Neural crest cell (in vitro differentiated cells): ENCODE measurements at regions not wholly inside any gene's neighbourhood (a gene's known extent, or its start where the extent isn't known, plus 50 kb on each side); places are given as distances from the start of the nearest gene placed in this dataset.

Experiments used
- DNase-seq: peaks from one replicate; pipeline ENCODE4 v3.0.0; 2021; ENCODE audit warnings: low read depth, mixed read lengths, low spot score
- H3K27ac Mint-ChIP-seq: one replicate; pipeline ENCODE4 v1.8.0; 2021; ENCODE audit warnings: mild to moderate bottlenecking, mixed read lengths; ENCODE audit not compliant: unreplicated experiment
- H3K27me3 Mint-ChIP-seq: 2 replicates; pipeline ENCODE4 v1.8.0; 2021; ENCODE audit warnings: low read depth, mild to moderate bottlenecking, mixed read lengths
- H3K36me3 Mint-ChIP-seq: 2 replicates; pipeline ENCODE4 v1.8.0; 2021; ENCODE audit warnings: low read depth, mild to moderate bottlenecking, mixed read lengths
- H3K4me1 Mint-ChIP-seq: 2 replicates; pipeline ENCODE4 v1.8.0; 2021; ENCODE audit warnings: mixed read lengths
- H3K4me3 Mint-ChIP-seq: one replicate; pipeline ENCODE4 v1.8.0; 2021; ENCODE audit warnings: mild to moderate bottlenecking, mixed read lengths
- H3K9me3 Mint-ChIP-seq: 2 replicates; pipeline ENCODE4 v1.8.0; 2021; ENCODE audit warnings: mixed read lengths
- CTCF ChIP-seq: fragments of 200-600 bp; sonication (generic); conservative IDR thresholded peaks from 2 replicates; pipeline ENCODE4 v1.5.0; 2021; ENCODE audit warnings: antibody characterized with exemption, mild to moderate bottlenecking

- Mint-ChIP-seq H3K27me3 (peaks cover 7% of the 10 kb centered on the region), H3K27ac (no peak overlapping the region), H3K4me1 (peaks cover 5% of the 10 kb centered on the region), H3K36me3 (no peaks in the 10 kb centered on the region), H3K4me3 (no peak overlapping the region), H3K9me3 (no peaks in the 10 kb centered on the region)
- no peak for TF ChIP-seq CTCF
- DNase-seq, result no peak
Measured at GRCh38 chr2:8587920-8588830, 93.7 kb upstream of the ID2 start.

GRCh38 chr2:8588831-8589191 is 93.0 kb upstream of the ID2 start:
- TF ChIP-seq CTCF, result no peak
- no peak overlapping the region for H3K4me3 Mint-ChIP-seq
- H3K9me3 Mint-ChIP-seq, result no peaks in the 10 kb centered on the region
- H3K4me1 Mint-ChIP-seq, result peaks cover 4% of the 10 kb centered on the region
- no peak for DNase-seq
- H3K27ac Mint-ChIP-seq, result no peak overlapping the region
- H3K36me3 Mint-ChIP-seq, result no peaks in the 10 kb centered on the region
- peaks cover 6% of the 10 kb centered on the region for H3K27me3 Mint-ChIP-seq

- H3K4me3 Mint-ChIP-seq, result no peak overlapping the region
- H3K4me1 Mint-ChIP-seq, result no peaks in the 10 kb centered on the region
- H3K27me3 Mint-ChIP-seq, result peaks cover 2% of the 10 kb centered on the region
- no peak for DNase-seq
- H3K36me3 Mint-ChIP-seq, result no peaks in the 10 kb centered on the region
- H3K27ac Mint-ChIP-seq, result no peak overlapping the region
- no peaks in the 10 kb centered on the region for H3K9me3 Mint-ChIP-seq
- no peak for TF ChIP-seq CTCF
Measured at GRCh38 chr2:8589721-8590120, 92.1 kb upstream of the ID2 start.

GRCh38 chr2:8590938-8591337 is 90.9 kb upstream of the ID2 start:
- Mint-ChIP-seq H3K36me3 (no peaks in the 10 kb centered on the region), H3K27me3 (peaks cover 2% of the 10 kb centered on the region), H3K4me3 (no peak overlapping the region), H3K9me3 (no peaks in the 10 kb centered on the region), H3K27ac (no peak overlapping the region), H3K4me1 (no peaks in the 10 kb centered on the region)
- DNase-seq, result no peak
- TF ChIP-seq CTCF, result no peak

GRCh38 chr2:8592736-8593135 is 89.1 kb upstream of the ID2 start:
- Mint-ChIP-seq H3K4me1 (peaks cover 3% of the 10 kb centered on the region), H3K27ac (no peak overlapping the region), H3K9me3 (peaks cover 5% of the 10 kb centered on the region), H3K36me3 (no peaks in the 10 kb centered on the region), H3K4me3 (no peak overlapping the region), H3K27me3 (peaks cover 2% of the 10 kb centered on the region)
- TF ChIP-seq CTCF, result no peak
- no peak for DNase-seq
